HG03066 (cell line): ENCODE measurements at regions not wholly inside any gene's neighbourhood (a gene's known extent, or its start where the extent isn't known, plus 50 kb on each side); places are given as distances from the start of the nearest gene placed in this dataset.
"Not testable (repeated sequence)": the region's sequence is repeated elsewhere in the genome, so short reads cannot be mapped to it uniquely, and the experiment has no call there.

Experiments
- ATAC-seq: cut with Tn5 transposase; IDR thresholded peaks from one replicate; pipeline ENCODE4 v1.9.1; 2021; ENCODE audit warnings: low read depth; ENCODE audit not compliant: unreplicated experiment

DNA sequence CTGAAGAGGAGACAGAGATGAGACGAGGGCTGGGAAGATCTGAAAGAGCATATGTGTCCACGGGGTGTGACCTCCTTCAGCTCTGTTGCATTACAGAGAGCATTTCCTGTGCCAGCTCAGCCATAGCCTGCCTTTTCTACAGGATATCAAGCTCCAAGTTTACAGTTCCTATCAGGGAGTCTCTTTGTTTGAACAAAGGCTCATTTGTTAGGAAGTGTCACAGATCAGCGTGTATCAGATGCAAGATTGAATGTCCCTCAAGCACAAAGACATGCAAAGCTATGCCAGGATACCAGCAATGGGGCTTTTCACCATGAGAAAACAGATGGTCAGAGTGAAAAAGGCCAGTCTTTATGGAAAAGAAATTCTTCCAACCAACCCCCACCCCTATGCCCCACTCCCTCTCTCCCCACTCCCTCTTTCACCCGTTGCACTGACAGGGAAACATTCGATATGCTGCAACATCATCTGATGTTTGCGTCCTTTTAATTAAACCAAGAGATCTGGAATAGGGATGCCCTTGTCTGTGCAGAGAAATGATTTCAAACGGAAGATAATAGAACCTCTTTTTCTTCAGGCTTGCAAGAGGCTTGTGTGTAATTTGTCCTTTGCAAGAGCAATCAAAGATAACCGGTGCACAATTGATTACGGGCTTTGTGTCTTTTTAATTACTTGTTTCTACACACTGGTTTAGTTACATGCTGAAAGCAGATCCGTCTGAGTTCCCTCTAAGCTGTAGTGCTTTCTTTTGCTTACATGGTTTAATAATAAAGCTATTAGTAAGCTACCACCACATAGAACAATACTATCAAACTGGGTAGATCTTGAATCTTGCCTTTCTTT is 263.1 kb upstream of the RGMB start:
- no peak for ATAC-seq

DNA sequence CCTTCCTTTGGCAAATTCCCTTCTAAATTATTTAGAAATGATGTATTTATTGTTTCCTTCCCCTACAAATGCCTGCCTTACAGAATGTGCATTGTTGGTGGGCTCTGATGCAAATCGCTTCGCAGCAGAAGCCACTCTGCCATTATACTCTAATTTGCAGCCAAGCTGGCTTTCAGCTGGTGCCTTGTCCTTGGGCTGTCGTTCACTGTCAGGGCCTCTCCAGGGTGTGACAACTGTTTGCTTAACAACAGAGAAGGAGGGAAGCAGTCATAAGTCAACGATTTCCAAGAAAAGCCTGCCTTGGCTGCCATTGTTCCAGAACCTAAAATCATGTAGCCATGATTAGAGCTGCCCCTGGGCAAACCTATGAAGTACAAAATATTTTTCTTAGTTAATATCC is 260.1 kb upstream of the RGMB start:
- no peak for ATAC-seq

DNA sequence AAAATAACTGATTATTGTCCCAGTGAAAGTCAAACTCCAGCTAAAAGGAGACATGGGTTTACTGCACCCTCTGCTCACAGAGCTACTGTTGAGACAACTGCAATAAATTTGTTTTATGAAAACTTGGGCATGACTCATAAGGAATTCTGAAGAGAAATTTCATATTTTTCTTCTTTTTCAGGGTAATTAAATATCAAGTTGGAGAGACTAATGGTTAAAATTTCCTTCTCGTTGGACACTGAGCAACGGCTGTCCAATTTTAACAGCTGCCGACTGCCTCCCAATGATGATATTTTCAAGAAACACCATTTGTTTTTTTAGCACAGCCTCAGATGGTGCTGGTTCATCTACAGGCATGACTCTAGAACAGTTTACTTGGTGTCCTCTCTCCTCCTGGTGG is 259.2 kb upstream of the RGMB start:
- ATAC-seq: no peak

DNA sequence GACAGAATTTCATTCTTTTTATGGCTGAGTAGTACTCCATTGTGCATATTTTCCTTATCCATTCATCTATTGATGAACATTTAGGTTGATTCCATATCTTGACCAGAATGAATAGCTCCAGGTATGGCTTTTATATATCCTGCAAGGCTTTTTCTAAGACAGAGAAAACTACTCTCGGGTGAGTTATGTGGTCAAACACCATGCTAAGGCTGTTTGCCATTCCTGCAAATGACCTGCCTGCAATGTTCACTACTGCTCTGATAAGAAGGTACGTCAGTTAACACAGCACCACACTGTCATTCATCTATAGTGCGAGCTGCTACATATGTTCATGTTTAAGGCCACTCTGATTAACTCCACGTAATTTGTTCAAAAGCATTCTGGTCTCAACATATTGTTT is 256.8 kb upstream of the RGMB start:
- ATAC-seq: no peak

DNA sequence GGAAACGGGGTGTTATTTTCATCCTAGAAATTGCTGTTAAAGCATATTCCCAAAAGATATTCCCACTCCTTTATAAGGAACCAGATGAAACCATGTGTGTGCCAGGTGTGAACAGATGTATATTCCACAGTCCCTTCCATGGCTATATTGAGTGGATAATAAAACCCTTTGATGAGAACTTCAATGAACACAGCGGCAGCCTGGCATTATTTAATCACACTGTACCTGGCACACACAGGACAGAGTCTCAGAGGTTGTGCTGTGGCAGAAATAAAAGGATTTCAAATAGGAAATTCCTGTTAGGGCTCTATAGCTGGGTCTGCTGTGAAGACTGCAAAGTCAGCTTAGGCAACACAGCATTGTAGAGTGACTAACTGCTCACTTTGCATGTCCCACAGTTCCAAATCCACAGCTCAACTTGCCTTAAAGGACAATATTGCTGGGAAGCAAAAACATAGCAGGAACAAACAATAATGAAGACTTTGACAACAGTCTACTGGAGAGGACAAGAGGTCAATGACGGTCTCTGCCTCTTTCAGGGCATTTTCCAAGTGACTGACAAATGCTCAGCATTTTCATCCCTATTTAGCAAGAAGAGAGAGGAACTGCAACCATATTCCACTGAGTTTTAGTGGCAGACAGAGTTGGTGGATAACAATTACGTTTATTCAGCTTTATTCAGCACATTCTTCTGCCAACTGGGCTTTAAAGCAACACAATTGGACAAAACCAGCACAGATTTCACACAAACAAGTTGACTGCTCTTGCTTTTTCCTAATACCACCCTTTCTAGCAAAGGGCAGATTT is 255.7 kb upstream of the RGMB start:
- no peak for ATAC-seq

DNA sequence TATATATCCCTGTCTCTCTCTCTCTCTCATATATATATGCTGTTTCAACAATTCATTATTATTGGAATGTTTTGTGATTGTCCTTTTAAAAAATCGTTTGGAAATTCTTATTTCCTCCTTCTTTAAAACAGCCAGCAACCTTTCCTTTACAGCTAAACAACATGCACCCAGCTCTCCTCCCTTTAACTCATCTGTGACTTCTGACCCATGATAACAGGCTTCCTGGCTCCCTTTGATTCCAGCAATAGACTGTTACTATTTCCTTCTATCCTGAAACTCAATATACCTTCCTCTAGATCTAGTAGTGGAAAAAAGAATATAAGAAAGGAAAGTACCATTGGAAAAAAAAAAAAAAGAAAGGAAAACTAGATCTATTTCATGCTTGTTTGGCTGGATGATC is 254.7 kb upstream of the RGMB start:
- no peak for ATAC-seq

DNA sequence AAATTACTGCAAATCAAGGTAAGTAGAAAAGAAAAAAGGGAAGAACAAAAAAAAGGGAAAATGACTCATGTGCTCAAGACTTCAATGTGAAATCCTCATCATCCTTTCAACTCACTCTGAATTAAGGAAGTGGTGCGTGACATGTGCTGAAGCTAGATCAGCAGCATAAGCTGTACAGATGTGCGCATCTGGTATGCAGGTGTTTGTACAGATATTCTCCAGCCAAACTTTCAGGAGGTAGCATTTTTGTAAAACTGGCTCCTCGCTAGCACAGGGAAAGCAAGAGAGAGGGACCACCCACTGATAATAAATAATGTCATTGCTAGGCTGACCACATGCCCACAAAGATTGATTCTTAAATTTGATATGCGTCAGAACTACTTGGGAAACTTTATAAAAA is 253.9 kb upstream of the RGMB start:
- ATAC-seq: no peak

DNA sequence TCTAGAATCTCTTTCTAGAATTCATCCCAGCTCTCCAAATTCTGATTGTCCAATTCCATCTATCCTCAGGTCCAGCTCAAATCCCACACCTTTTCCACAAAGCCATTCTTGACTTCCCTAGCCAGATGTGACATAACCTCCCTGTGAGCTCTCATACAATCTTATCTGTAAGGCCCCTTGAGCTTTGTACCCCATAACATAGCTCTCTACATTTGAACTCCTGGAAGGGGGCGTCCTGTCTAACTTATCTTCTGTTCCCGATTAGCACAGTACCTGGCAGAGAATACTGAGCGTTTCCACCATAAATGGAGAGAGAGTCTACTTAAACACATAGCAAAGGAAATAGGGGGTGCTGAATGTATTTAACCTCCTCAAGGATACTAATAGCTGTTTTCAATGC is 251.6 kb upstream of the RGMB start:
- ATAC-seq: no peak

DNA sequence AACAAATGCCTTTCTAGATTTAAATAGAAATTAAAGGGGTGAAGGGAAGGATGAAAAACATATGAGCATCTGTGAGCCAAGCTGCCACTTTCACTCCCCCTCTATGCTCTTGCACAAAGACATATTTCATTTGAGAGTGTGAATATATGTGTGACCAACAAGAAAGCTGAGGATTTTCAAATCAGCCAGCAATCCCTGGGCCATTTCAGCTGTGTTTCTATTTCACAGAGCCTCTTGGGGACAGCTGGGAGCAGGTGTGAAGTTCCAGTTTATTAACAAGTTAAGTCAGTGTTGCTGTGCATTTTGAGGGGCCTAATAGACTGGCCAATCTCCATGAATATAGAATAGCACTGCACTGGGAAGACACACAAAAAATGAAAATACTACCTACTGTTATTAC is 248.7 kb upstream of the RGMB start:
- no peak for ATAC-seq

DNA sequence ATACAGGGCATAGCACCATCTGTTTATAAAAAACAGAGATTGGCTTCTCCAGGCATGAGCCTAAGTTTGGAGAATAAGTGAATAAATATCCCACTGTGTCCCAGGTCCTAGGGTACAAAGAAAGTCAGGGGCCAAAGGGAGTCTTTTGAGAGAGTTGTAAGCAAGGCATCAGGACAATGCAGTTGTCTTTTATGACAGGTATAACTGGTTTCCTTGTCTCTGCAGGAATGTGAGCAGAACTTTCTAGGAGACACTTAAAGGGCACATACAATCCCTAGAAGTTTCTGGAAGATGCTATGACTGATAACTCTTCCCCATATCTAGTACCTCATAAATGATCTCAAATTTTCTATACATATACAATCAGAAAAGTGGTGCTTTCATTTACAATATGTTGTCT is 245.6 kb upstream of the RGMB start:
- ATAC-seq: no peak

DNA sequence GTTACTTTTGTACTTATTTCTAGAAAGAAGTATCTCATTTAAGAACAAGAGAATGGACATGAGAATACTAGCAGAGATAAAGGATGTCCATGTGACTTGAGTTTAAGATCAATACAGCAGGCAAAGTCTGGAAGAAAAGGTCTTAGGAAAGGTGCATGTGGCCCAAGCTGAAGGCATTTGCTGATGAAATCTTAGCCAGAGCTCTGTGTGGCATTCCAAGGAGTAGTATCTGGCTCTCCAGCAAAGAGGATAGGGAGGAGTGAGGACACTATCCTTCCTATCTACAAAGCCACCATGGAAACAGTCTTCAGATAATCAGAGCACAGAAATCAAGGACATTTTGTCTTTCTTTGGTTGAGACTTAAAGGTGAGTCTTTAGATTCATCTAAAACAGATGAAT is 244.1 kb upstream of the RGMB start:
- ATAC-seq: no peak

DNA sequence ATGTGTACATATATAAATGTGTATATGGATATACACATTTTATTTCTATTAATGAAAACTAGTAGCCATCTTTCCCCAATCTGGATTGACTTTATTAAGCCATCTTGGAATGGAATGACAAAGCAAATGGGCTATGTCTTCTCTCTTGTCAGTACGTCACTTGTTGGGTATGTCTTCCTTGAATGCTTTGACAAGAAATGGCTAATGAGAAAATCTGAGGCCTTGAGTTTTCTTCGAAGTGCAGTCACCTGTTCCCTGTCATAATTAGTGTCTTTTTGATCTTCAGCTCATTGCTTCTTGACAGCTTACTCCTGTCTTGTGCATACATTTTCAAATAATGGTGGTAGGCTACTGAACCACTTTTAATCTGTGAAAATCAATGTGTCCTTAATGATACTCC is 243.2 kb upstream of the RGMB start:
- no peak for ATAC-seq

DNA sequence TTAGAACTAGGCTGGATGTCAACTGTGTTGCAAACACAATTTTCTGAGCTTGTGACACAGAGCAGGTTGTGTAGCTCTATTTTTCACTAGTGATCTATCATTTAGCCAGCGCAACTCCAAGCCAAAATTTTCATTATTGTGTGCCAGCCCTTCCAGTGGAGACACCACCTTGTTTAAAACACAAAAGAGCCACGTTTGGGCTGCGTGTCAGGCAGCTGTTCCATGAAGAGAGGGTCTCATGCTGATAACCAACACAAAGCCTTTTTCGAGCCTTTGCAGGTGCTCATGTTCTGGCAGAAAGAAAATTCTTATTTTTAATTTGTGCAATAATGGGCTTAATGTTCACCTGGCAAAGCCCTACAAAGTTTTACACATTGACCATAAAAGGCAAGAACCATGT is 237.6 kb upstream of the RGMB start:
- ATAC-seq: no peak

DNA sequence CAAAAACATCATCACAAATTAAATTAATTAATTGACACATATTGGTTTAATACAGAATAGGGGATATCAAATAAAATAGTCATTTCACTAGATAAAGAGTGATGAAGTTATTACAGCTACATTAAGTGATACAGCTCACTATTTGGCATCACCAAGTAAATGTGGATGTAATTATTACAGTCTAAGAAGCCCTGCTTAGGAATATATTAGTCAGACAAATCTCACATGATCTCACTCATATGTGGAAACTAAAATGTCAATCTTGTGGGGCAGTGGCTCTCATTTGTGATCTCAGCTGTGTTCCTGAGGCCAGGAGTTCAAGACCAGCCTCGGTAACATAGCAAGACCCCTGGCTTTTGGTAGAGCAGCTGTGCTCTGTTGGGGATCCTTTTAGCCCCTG is 233.4 kb upstream of the RGMB start:
- ATAC-seq: no peak

DNA sequence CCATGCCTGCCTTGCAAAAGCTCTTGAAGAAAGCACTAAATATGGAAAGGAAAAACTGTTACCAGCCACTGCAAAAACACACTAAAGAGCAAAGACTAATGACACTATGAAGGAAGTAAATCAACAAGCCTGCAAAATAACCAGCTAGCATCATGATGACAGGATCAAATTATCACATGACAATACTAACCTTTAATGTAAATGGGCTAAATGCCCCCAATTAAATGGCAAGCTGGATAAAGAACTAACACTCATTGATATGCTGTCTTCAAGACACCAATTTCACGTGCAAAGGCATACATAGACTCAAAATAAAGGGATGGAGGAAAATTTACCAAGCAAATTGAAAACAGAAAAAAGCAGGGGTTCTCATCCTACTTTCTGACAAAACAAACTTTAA is 231.8 kb upstream of the RGMB start:
- ATAC-seq: no peak

DNA sequence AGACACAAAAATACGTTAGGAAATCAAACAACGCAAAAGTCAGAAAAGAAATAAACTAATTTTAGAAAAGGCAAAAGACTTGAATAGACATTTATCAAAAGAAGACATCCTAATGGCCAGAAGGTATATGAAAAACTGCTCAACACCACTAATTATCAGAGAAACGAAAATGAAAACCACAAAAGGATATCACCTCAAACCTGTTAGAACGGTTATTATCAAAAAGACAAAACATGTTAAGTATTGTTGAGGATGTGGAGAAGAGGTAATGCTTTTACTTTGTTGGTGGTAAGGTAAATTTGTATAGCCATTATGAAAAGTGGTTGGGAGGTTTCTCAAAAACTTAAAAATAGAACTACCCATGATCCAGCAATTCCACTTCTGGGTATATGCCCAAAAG is 230.0 kb upstream of the RGMB start:
- no peak for ATAC-seq

DNA sequence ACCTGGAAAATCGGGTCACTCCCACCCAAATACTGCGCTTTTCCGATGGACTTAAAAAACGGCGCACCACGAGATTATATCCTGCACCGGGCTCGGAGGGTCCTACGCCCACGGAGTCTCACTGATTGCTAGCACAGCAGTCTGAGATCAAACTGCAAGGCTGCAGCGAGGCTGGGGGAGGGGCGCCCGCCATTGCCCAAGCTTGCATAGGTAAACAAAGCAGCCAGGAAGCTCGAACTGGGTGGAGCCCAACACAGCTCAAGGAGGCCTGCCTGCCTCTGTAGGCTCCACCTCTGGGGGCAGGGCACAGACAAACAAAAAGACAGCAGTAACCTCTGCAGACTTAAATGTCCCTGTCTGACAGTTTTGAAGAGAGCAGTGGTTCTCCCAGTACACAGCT is 226.5 kb upstream of the RGMB start:
- not testable (repeated sequence) for ATAC-seq

DNA sequence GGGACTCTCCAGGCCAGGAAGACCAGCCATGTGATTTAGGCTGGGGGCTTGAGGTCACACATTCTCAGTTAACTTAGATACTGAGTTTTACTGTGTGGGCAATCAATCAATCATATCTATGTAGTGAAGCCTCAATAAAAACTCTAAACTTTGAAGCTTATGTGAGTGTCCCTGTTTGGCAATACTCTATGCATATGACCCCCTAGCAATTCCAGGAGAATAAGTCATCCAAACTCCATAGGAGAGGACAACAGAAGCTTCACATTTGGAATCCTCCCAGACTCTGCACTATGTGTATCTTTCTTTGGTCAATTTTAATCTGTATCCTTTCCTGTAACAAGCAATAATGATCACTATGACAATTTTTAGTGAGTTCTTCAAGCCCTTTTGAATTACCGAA is 216.8 kb upstream of the RGMB start:
- ATAC-seq: no peak

DNA sequence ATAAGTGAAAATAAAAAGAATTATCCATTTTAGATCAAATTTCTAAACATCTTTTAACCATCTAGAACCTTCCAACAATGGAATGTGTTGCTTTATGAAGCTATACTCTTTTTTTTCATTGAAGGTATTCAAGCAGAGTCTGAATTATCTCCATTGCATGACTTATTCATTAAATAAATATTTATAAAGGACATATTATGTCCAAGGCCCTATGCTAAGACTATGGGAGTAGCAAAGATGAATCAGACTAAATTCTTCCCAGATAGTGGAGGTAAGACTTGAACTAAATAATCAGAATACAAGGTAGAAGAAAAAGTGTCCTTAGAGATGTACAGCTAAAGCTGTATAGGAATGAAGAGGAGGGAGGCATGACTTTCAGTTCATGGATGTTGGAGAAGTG is 215.5 kb upstream of the RGMB start:
- no peak for ATAC-seq

DNA sequence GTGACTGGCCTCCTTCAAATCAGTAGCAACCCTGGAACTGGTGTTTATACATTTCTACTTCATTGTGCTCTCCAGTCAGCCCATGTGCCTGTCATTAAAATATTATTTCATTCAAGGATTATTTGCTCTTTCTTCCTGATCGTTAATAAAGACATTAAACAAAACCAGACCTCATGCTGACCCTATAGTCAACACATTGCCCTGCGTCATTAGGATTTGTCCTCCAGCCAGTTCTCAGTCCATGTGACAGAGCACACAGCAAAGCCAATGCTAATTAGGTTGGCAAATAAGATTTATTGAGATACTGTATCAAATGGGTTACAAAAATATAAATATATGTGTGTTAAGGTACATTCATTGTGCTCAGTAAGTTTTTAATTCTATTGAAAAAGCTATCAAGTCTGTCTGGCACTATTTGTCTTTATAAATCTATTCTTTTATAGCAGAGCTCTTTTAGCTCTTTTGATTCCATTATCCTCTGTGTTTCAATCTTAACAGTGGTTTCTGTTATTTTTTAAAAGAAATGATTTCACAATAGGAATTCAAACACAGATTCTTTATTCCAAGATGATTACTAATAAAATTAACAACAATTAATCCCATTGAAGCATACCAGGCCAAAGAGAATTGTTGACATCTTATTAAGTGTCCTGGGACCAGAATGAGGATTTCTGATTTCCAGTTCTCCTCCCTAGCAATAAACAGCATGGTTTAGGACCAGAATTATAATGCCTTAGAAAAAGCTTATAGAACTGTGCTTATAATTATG is 209.4 kb upstream of the RGMB start:
- ATAC-seq: no peak

DNA sequence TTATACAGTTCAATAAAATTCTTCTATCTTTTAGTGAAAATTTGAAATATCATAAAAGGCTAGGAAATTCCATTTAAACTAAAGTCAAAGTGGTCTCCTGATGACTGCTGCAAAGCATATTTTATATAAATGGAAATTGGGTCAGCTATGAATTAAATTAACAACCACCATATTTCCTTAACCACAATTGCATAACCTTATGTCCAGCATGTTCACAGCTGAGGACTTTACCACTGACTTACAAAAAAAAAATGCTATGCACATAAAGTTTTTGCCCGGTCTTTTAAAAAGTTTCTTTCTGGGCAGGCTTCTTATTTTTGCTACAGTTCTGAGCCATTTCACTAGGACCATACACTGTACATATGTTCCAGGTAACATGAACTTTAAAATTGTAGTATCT is 208.6 kb upstream of the RGMB start:
- no peak for ATAC-seq
